Astrocyte (in vitro differentiated cells and primary cell): ENCODE measurements at regions not wholly inside any gene's neighbourhood (a gene's known extent, or its start where the extent isn't known, plus 50 kb on each side); places are given as distances from the start of the nearest gene placed in this dataset.

Experiments used
- DNase-seq: peaks from one replicate; pipeline ENCODE4 v3.0.0-alpha.2; 2010; ENCODE audit warnings: low read depth
- FAIRE-seq: peaks from 2 replicates; lab custom pipeline; 2011; peaks lifted over from hg19 to GRCh38; lab: Jason Lieb, UNC
- H2AFZ ChIP-seq: 2 replicates; pipeline ENCODE4 v1.6.0; 2012; ENCODE audit warnings: low read depth, low read length, inconsistent platforms
- H3K27ac ChIP-seq: 2 replicates; pipeline ENCODE4 v1.5.1; 2011; ENCODE audit warnings: low read depth, low read length, inconsistent platforms
- H3K27me3 ChIP-seq: 2 replicates; pipeline ENCODE4 v1.6.0; 2011; ENCODE audit warnings: low read length, inconsistent platforms; ENCODE audit not compliant: insufficient read depth
- H3K36me3 ChIP-seq: 2 replicates; pipeline ENCODE4 v1.5.1; 2011; ENCODE audit warnings: low read length, inconsistent platforms; ENCODE audit not compliant: insufficient read depth
- H3K4me1 ChIP-seq: 2 replicates; pipeline ENCODE4 v1.5.1; 2011; ENCODE audit warnings: low read length, inconsistent platforms; ENCODE audit not compliant: insufficient read depth
- H3K4me2 ChIP-seq: 2 replicates; pipeline ENCODE4 v1.6.0; 2012; ENCODE audit warnings: low read length, inconsistent platforms
- H3K4me3 ChIP-seq: 2 replicates; pipeline ENCODE4 v1.5.1; 2011; ENCODE audit warnings: low read depth, mild to moderate bottlenecking, low read length, inconsistent platforms; ENCODE audit not compliant: insufficient read depth
- H3K79me2 ChIP-seq: 2 replicates; pipeline ENCODE4 v1.6.0; 2012; ENCODE audit warnings: mild to moderate bottlenecking, low read length, inconsistent platforms; ENCODE audit not compliant: insufficient read depth
- H3K9ac ChIP-seq: 2 replicates; pipeline ENCODE4 v1.6.0; 2012; ENCODE audit warnings: mild to moderate bottlenecking, low read length, inconsistent platforms
- H3K9me3 ChIP-seq: 2 replicates; pipeline ENCODE4 v1.5.1; 2012; ENCODE audit warnings: low read depth, mild to moderate bottlenecking, low read length, inconsistent platforms; ENCODE audit not compliant: insufficient read depth
- H4K20me1 ChIP-seq: 2 replicates; pipeline ENCODE4 v1.6.0; 2012; ENCODE audit warnings: low read length, inconsistent platforms; ENCODE audit not compliant: insufficient read depth
- H3K27ac Mint-ChIP-seq: one replicate; pipeline ENCODE4 v1.8.0; 2021; ENCODE audit warnings: mild to moderate bottlenecking, mixed read lengths; ENCODE audit not compliant: unreplicated experiment
- H3K27me3 Mint-ChIP-seq: one replicate; pipeline ENCODE4 v1.8.0; 2021; ENCODE audit warnings: low read depth, mixed read lengths; ENCODE audit not compliant: unreplicated experiment
- H3K36me3 Mint-ChIP-seq: one replicate; pipeline ENCODE4 v1.8.0; 2021; ENCODE audit warnings: low read depth, mixed read lengths; ENCODE audit not compliant: unreplicated experiment
- H3K4me1 Mint-ChIP-seq: one replicate; pipeline ENCODE4 v1.8.0; 2021; ENCODE audit warnings: low read depth, mixed read lengths; ENCODE audit not compliant: unreplicated experiment
- H3K4me3 Mint-ChIP-seq: one replicate; pipeline ENCODE4 v1.8.0; 2021; ENCODE audit warnings: mild to moderate bottlenecking, moderate library complexity, mixed read lengths; ENCODE audit not compliant: unreplicated experiment
- H3K9me3 Mint-ChIP-seq: one replicate; pipeline ENCODE4 v1.8.0; 2021; ENCODE audit warnings: mild to moderate bottlenecking, mixed read lengths; ENCODE audit not compliant: unreplicated experiment
- EZH2 ChIP-seq: IDR thresholded peaks from 2 replicates; pipeline ENCODE4 v1.6.1; 2012; ENCODE audit warnings: mild to moderate bottlenecking, low read length, inconsistent platforms; ENCODE audit not compliant: insufficient read depth
- TF ChIP-seq, protein P1 (sequence below): IDR thresholded peaks from 2 replicates; pipeline ENCODE4 v1.5.1; 2011; ENCODE audit warnings: low read depth, mild to moderate bottlenecking, inconsistent platforms, low read length, moderate library complexity; ENCODE audit not compliant: insufficient read depth

DNA sequence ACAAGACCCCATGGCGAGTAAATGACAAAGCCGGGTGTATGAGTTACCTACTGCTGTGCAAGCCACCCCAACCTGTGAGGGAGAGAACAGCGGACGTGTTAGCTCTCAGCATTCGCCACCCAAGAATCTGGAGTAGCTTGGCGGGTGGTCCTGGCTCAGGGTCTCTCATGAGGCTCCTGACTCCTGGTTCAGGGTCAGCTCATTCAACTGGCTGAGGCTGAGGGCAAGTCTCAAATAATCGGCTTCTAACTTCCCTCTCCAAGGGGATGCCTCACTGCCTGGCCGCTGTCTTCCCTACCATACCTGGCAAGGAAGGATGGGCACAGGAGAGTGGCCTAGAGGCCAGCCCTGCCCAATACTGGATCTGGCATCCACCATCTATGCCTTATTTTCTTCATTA lies 94.2 kb downstream of the HTR5A start:
- H3K36me3 Mint-ChIP-seq: no peaks in the 10 kb centered on the region
- Histone ChIP-seq H4K20me1 (no peaks in the 10 kb centered on the region), H3K36me3 (no peaks in the 10 kb centered on the region), H3K4me2 (no peak overlapping the region), H2AFZ (no peak overlapping the region), H3K9me3 (no peaks in the 10 kb centered on the region), H3K27ac (no peak overlapping the region), H3K9ac (no peak overlapping the region), H3K4me3 (no peak overlapping the region), H3K79me2 (no peaks in the 10 kb centered on the region), H3K4me1 (peaks cover 7% of the 10 kb centered on the region), H3K27me3 (no peaks in the 10 kb centered on the region)
- DNase-seq (no peak), FAIRE-seq (no peak)
- no peaks in the 10 kb centered on the region for H3K9me3 Mint-ChIP-seq
- no peak overlapping the region for H3K27ac Mint-ChIP-seq
- peaks cover 29% of the 10 kb centered on the region for H3K27me3 Mint-ChIP-seq
- no peaks in the 10 kb centered on the region for H3K4me1 Mint-ChIP-seq
- TF ChIP-seq EZH2: no peak
- TF ChIP-seq, protein P1, sequence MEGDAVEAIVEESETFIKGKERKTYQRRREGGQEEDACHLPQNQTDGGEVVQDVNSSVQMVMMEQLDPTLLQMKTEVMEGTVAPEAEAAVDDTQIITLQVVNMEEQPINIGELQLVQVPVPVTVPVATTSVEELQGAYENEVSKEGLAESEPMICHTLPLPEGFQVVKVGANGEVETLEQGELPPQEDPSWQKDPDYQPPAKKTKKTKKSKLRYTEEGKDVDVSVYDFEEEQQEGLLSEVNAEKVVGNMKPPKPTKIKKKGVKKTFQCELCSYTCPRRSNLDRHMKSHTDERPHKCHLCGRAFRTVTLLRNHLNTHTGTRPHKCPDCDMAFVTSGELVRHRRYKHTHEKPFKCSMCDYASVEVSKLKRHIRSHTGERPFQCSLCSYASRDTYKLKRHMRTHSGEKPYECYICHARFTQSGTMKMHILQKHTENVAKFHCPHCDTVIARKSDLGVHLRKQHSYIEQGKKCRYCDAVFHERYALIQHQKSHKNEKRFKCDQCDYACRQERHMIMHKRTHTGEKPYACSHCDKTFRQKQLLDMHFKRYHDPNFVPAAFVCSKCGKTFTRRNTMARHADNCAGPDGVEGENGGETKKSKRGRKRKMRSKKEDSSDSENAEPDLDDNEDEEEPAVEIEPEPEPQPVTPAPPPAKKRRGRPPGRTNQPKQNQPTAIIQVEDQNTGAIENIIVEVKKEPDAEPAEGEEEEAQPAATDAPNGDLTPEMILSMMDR: no peak
- no peak overlapping the region for H3K4me3 Mint-ChIP-seq

DNA sequence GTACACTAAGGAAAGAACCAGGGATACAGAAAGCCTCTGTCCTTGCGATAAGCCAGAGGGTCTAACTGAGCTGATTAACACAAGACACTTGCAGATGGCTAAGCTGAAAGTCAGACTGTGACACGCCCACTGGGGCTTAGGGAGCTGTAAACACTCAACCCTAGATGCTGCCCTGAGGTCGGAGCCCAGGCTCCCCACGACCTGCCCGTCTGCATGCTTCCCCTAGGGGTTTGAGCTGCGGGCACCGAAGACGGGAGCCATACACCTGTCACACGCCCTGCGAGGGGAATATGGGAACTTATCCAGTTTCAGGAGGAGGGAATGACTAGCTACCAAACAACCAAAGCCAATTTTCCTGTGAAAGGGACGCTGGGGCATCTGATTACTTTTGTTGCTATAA lies 96.0 kb downstream of the HTR5A start:
- no peak for FAIRE-seq
- Histone ChIP-seq H3K9me3 (no peaks in the 10 kb centered on the region), H3K36me3 (no peaks in the 10 kb centered on the region), H3K4me2 (peak overlapping the region; percentile 48), H3K9ac (peak overlapping the region; percentile 71), H2AFZ (peak overlapping the region; percentile 73), H3K4me3 (no peak overlapping the region), H3K27me3 (no peaks in the 10 kb centered on the region), H3K4me1 (peaks cover 7% of the 10 kb centered on the region), H3K27ac (peak overlapping the region; percentile 31), H4K20me1 (no peaks in the 10 kb centered on the region), H3K79me2 (no peaks in the 10 kb centered on the region)
- Mint-ChIP-seq H3K27ac (no peak overlapping the region), H3K36me3 (no peaks in the 10 kb centered on the region), H3K4me1 (no peaks in the 10 kb centered on the region), H3K4me3 (no peak overlapping the region), H3K27me3 (peaks cover 32% of the 10 kb centered on the region), H3K9me3 (no peaks in the 10 kb centered on the region)
- no peak for DNase-seq
- no peak for TF ChIP-seq EZH2
- TF ChIP-seq, protein P1: no peak

DNA sequence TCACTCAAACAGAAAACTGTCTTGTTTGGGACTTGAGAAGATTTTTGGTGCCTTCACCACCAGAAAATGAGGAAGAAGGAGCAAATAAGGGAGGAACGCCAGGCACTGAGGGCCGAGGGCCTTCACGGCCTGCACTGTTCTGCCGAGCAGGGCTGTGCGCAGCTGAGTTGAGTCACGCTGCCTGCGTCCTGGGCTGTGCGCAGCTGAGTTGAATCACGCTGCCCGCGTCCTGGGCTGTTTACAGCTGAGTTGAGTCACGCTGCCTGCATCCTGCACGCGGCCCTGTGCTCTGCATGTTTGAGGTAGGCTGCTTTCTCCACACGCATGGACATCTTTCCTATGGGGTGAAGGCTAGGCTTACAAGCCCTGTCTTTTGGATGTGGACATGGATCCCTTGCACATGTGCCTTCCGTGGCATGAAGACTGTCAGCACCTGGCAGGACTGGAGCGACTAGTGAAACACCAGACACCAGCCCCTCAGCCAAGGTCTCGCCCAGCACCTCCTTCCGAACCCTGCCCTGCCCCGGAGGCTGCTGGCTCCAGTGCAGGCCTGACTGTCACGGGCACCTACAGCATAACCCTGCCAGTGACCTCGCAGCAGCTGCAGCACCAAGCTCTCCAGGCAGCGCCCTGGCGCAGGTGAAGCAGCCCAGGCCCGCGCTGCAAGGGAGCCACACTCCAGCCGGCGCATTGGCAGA lies 96.7 kb downstream of the HTR5A start:
- H3K9ac ChIP-seq: peak overlapping the region; percentile 71
- H3K9me3 ChIP-seq: no peaks in the 10 kb centered on the region
- H3K27ac Mint-ChIP-seq: no peak overlapping the region
- TF ChIP-seq, protein P1: no peak
- TF ChIP-seq EZH2: no peak
- peaks cover 33% of the 10 kb centered on the region for H3K27me3 Mint-ChIP-seq
- H3K9me3 Mint-ChIP-seq: no peaks in the 10 kb centered on the region
- no peaks in the 10 kb centered on the region for H3K36me3 ChIP-seq
- H3K36me3 Mint-ChIP-seq: no peaks in the 10 kb centered on the region
- peak overlapping the region; percentile 73 for H2AFZ ChIP-seq
- H3K27me3 ChIP-seq: no peaks in the 10 kb centered on the region
- H4K20me1 ChIP-seq: no peaks in the 10 kb centered on the region
- no peaks in the 10 kb centered on the region for H3K4me1 Mint-ChIP-seq
- no peaks in the 10 kb centered on the region for H3K79me2 ChIP-seq
- DNase-seq (peak; percentile 90), FAIRE-seq (peak; percentile 71)
- peak overlapping the region; percentile 48 for H3K4me2 ChIP-seq
- peaks cover 7% of the 10 kb centered on the region for H3K4me1 ChIP-seq
- no peak overlapping the region for H3K4me3 ChIP-seq
- H3K4me3 Mint-ChIP-seq: no peak overlapping the region
- peak overlapping the region; percentile 31 for H3K27ac ChIP-seq
